SK-N-SH (cell line): ENCODE measurements at regions not wholly inside any gene's neighbourhood (a gene's known extent, or its start where the extent isn't known, plus 50 kb on each side); places are given as distances from the start of the nearest gene placed in this dataset.

Experiments
- CTCF ChIA-PET: fragments of 300-600, 350-600 bp; formaldehyde crosslinking; extraction: SDS; loops from one replicate; lab custom pipeline; 2021; lab: Yijun Ruan, JAX
- POLR2A ChIA-PET: fragments of 350-600 bp; sonication (Branson Sonifier 250); formaldehyde crosslinking; extraction: SDS; loops from one replicate; lab custom pipeline; 2020; ENCODE audit warnings: antibody characterized with exemption, inconsistent platforms; lab: Yijun Ruan, JAX
- DNase-seq: peaks from one replicate; pipeline ENCODE4 v3.0.0; 2012
- H2AFZ ChIP-seq: fragments of 200-600 bp; sonication (generic); 2 replicates; pipeline ENCODE4 v1.8.1; 2016; ENCODE audit warnings: antibody characterized with exemption, mild to moderate bottlenecking, low read depth
- H3F3A ChIP-seq: fragments of 200-600 bp; sonication (generic); replicated peaks from 2 replicates; pipeline ENCODE3; 2016; ENCODE audit warnings: antibody characterized with exemption, mild to moderate bottlenecking; ENCODE audit not compliant: insufficient read depth
- H3K27ac ChIP-seq, 2 experiments: fragments of 200-500 bp in 1 of 2; fragments of 200-600 bp in 1 of 2; sonication (Bioruptor generic) in 1 of 2; sonication (generic), shearing (Covaris generic) in 1 of 2; 2 replicates each; pipeline versions ENCODE4 v1.5.1 to v1.6.1; 2014 to 2016; ENCODE audit warnings: low read depth in 2 of 2, inconsistent platforms in 1 of 2, low read length in 1 of 2, mild to moderate bottlenecking in 1 of 2, mixed read lengths in 1 of 2
- H3K27me3 ChIP-seq: fragments of 200-600 bp; sonication (generic), shearing (Covaris generic); 2 replicates; pipeline ENCODE4 v1.6.1; 2016; ENCODE audit warnings: mixed run types; ENCODE audit not compliant: insufficient read depth
- H3K36me3 ChIP-seq, 2 experiments: fragments of 200-500 bp in 1 of 2; fragments of 200-600 bp in 1 of 2; sonication (Bioruptor generic) in 1 of 2; sonication (generic) in 1 of 2; replicated peaks in 1 of 2; 2 replicates each; pipeline versions ENCODE3 to v1.5.1; 2014 to 2016; ENCODE audit warnings: low read length in 1 of 2, mild to moderate bottlenecking in 1 of 2; ENCODE audit not compliant: insufficient read depth in 2 of 2, control insufficient read depth in 1 of 2
- H3K4me1 ChIP-seq, 2 experiments: fragments of 200-500 bp in 1 of 2; fragments of 200-600 bp in 1 of 2; sonication (Bioruptor generic) in 1 of 2; sonication (generic), shearing (Covaris generic) in 1 of 2; 2 replicates each; pipeline versions ENCODE4 v1.5.1 to v1.6.1; 2014 to 2016; ENCODE audit warnings: low read depth in 1 of 2, low read length in 1 of 2, mixed run types in 1 of 2; ENCODE audit not compliant: insufficient read depth in 2 of 2, control insufficient read depth in 1 of 2
- H3K4me2 ChIP-seq: fragments of 200-600 bp; sonication (generic), shearing (Covaris generic); 2 replicates; pipeline ENCODE4 v1.6.1; 2017; ENCODE audit warnings: mixed run types
- H3K4me3 ChIP-seq, 2 experiments: fragments of 200-500 bp in 1 of 2; fragments of 200-600 bp in 1 of 2; sonication (Bioruptor generic) in 1 of 2; sonication (generic), shearing (Covaris generic) in 1 of 2; 2 replicates each; pipeline versions ENCODE4 v1.5.1 to v1.8.1; 2014 to 2016; ENCODE audit warnings: low read depth in 2 of 2, inconsistent platforms in 1 of 2, low read length in 1 of 2, mild to moderate bottlenecking in 1 of 2, mixed read lengths in 1 of 2, moderate library complexity in 1 of 2
- H3K79me2 ChIP-seq: fragments of 200-600 bp; sonication (generic); 2 replicates; pipeline ENCODE4 v1.8.1; 2017; ENCODE audit warnings: mild to moderate bottlenecking; ENCODE audit not compliant: insufficient read depth
- H3K9ac ChIP-seq: fragments of 200-600 bp; sonication (generic); 2 replicates; pipeline ENCODE4 v1.6.1; 2017; ENCODE audit warnings: mixed run types
- H3K9me2 ChIP-seq: fragments of 200-600 bp; sonication (generic); 2 replicates; pipeline ENCODE4 v1.6.1; 2017; ENCODE audit warnings: mixed run types
- H3K9me3 ChIP-seq: fragments of 200-600 bp; sonication (generic); 2 replicates; pipeline ENCODE4 v1.6.1; 2017; ENCODE audit warnings: mixed run types, mild to moderate bottlenecking, moderate library complexity
- H4K20me1 ChIP-seq: fragments of 200-600 bp; sonication (generic); 2 replicates; pipeline ENCODE4 v1.6.1; 2017; ENCODE audit warnings: mild to moderate bottlenecking, mixed run types; ENCODE audit not compliant: insufficient read depth
- CHD2 ChIP-seq: fragments of 150-350 bp; IDR thresholded peaks from 2 replicates; pipeline ENCODE4 v1.6.1; 2018; ENCODE audit warnings: low read length; ENCODE audit not compliant: partially characterized antibody
- CTCF ChIP-seq: fragments of 200-600 bp; sonication (generic); IDR thresholded peaks from 2 replicates; pipeline ENCODE4 v1.6.1; 2017; ENCODE audit warnings: antibody characterized with exemption, mild to moderate bottlenecking, moderate library complexity
- ELF1 ChIP-seq: IDR thresholded peaks from 2 replicates; pipeline ENCODE4 v1.4.0; 2012
- EP300 ChIP-seq, 2 experiments: IDR thresholded peaks; 2 replicates each; pipeline versions ENCODE4 v1.4.0 to v1.6.1; 2012; ENCODE audit warnings: borderline replicate concordance in 1 of 2, low read depth in 1 of 2, low read length in 1 of 2
- EZH2phosphoT487 ChIP-seq: fragments of 200-600 bp; sonication (generic); IDR thresholded peaks from 2 replicates; pipeline ENCODE4 v1.6.1; 2017; ENCODE audit warnings: low read depth, mixed run types, mild to moderate bottlenecking, antibody characterized with exemption, moderate library complexity, borderline replicate concordance
- FOSL2 ChIP-seq: IDR thresholded peaks from 2 replicates; pipeline ENCODE4 v1.4.0; 2012; ENCODE audit warnings: low read depth, mild to moderate bottlenecking, moderate library complexity, borderline replicate concordance
- FOXJ3 ChIP-seq: sonication (generic); formaldehyde crosslinking; IDR thresholded peaks from 2 replicates; pipeline ENCODE4 v1.5.1; 2020; ENCODE audit warnings: mild to moderate bottlenecking, missing genetic modification reagents
- FOXM1 ChIP-seq: IDR thresholded peaks from 2 replicates; pipeline ENCODE4 v1.4.0; 2012; ENCODE audit warnings: low read depth, mild to moderate bottlenecking
- GATA2 ChIP-seq: sonication (generic); formaldehyde crosslinking; IDR thresholded peaks from 2 replicates; pipeline ENCODE4 v1.5.0; 2020; ENCODE audit warnings: mild to moderate bottlenecking, missing genetic modification reagents
- JUND ChIP-seq: IDR thresholded peaks from 2 replicates; pipeline ENCODE4 v1.4.0; 2012
- MEF2A ChIP-seq: IDR thresholded peaks from 2 replicates; pipeline ENCODE4 v1.4.0; 2012; ENCODE audit warnings: low read depth, borderline replicate concordance
- NFIC ChIP-seq: IDR thresholded peaks from 2 replicates; pipeline ENCODE4 v1.4.0; 2012; ENCODE audit warnings: borderline replicate concordance
- RCOR1 ChIP-seq: fragments of 150-350 bp; IDR thresholded peaks from 2 replicates; pipeline ENCODE4 v1.6.1; 2017; ENCODE audit warnings: antibody characterized with exemption, low read length
- RXRA ChIP-seq: IDR thresholded peaks from 2 replicates; pipeline ENCODE4 v1.4.0; 2012; ENCODE audit warnings: low read depth, mild to moderate bottlenecking, borderline replicate concordance
- TEAD4 ChIP-seq: IDR thresholded peaks from 2 replicates; pipeline ENCODE4 v1.4.0; 2012; ENCODE audit warnings: mild to moderate bottlenecking, borderline replicate concordance; ENCODE audit not compliant: insufficient read depth
- USF1 ChIP-seq: IDR thresholded peaks from 2 replicates; pipeline ENCODE4 v1.4.0; 2012; ENCODE audit warnings: low read depth, borderline replicate concordance
- YY1 ChIP-seq: IDR thresholded peaks from 2 replicates; pipeline ENCODE4 v1.4.0; 2012; ENCODE audit warnings: low read depth, mild to moderate bottlenecking
- WGBS: methylation state at CpG from one replicate; pipeline ENCODE4 v1.1.6; 2017; ENCODE audit warnings: low lambda C conversion rate; 5-methylcytosine and 5-hydroxymethylcytosine counted together
- TF ChIP-seq, protein P1 (sequence below): fragments of 150-350 bp; IDR thresholded peaks from 2 replicates; pipeline ENCODE4 v1.6.1; 2016; ENCODE audit warnings: mild to moderate bottlenecking, low read depth, low read length
- TF ChIP-seq, protein P2 (sequence below): IDR thresholded peaks from 2 replicates; pipeline ENCODE4 v1.4.0; 2012; ENCODE audit warnings: low read depth
- TF ChIP-seq, protein P3 (sequence below): IDR thresholded peaks from 2 replicates; pipeline ENCODE4 v1.6.1; 2012; ENCODE audit warnings: mild to moderate bottlenecking, low read depth, low read length, moderate library complexity

DNA sequence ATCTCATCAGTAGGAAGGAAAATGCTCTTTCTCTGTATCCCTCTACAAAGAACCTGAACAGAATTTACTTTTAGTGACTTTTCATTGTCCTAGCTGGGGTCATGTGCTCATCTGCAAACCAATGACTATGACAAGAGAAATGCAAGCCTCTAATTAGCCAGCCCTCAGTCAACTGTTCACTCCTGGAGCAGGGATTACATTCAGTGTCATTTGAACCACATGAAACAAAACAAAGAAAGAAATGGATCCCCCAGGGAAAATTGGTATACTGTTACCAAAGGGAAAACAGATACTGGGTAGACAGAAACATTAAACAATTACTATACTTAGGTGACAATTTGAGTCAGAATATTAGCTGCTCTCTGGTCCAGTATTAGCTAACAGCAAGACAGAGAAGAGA lies 173.6 kb downstream of the RCHY1 start:
- no peaks in the 10 kb centered on the region for H3K9me3 ChIP-seq
- H3F3A ChIP-seq = peaks cover 10% of the 10 kb centered on the region
- H3K27ac ChIP-seq = no peak overlapping the region
- TF ChIP-seq JUND = no peak
- no peak for TF ChIP-seq EP300 (IDR thresholded peaks at IDR 0.05; ENCODE audit: borderline replicate concordance in 1 of 2, low read depth in 1 of 2, low read length in 1 of 2)
- TF ChIP-seq, protein P1, sequence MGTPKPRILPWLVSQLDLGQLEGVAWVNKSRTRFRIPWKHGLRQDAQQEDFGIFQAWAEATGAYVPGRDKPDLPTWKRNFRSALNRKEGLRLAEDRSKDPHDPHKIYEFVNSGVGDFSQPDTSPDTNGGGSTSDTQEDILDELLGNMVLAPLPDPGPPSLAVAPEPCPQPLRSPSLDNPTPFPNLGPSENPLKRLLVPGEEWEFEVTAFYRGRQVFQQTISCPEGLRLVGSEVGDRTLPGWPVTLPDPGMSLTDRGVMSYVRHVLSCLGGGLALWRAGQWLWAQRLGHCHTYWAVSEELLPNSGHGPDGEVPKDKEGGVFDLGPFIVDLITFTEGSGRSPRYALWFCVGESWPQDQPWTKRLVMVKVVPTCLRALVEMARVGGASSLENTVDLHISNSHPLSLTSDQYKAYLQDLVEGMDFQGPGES = no peak
- no peak for TF ChIP-seq RCOR1
- no peak for TF ChIP-seq USF1
- no peak for TF ChIP-seq TEAD4
- no peak for TF ChIP-seq EZH2phosphoT487
- TF ChIP-seq, protein P2, sequence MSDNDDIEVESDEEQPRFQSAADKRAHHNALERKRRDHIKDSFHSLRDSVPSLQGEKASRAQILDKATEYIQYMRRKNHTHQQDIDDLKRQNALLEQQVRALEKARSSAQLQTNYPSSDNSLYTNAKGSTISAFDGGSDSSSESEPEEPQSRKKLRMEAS = no peak
- ChIA-PET POLR2A (no interaction called here), CTCF (no interaction called here)
- H3K4me1 ChIP-seq = peaks cover 0 to 6% of the 10 kb centered on the region in 2 experiments; a peak in 1 of 4 replicates
- no peaks in the 10 kb centered on the region for H3K79me2 ChIP-seq
- no peaks in the 10 kb centered on the region for H3K9me2 ChIP-seq
- no peak overlapping the region for H2AFZ ChIP-seq
- H4K20me1 ChIP-seq = no peaks in the 10 kb centered on the region; the same call in 1 of the 2 replicates
- no peak overlapping the region for H3K4me2 ChIP-seq
- no peak overlapping the region for H3K9ac ChIP-seq
- H3K36me3 ChIP-seq = no peaks in the 10 kb centered on the region
- H3K4me3 ChIP-seq = no peak overlapping the region
- no peak for DNase-seq
- no peaks in the 10 kb centered on the region for H3K27me3 ChIP-seq

DNA sequence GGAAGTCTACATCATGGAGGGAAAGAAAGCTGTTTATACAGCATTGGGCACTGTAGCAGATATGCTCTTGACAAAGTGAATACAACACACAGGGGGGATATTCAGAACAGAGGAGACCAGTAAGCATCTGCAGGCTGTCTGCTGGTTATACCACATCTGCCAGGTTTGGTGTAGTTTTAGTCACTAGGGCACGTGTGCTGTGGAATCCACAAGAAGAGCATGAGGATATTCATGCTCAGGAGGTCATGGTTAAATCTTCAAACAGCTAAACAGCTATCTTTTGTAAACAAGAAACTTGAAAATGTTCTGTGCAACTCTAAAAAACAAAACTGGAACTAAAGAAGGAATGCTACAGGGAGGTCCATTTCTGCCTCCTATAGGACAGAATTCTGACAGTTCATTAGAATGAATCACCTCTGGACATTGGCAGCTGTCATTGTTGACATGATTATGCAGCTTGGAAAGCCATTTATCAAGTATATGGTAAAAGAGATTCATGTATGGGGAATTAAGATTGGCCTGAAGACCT lies 175.8 kb downstream of the RCHY1 start:
- no peaks in the 10 kb centered on the region for H3F3A ChIP-seq
- no peaks in the 10 kb centered on the region for H3K36me3 ChIP-seq
- no peak overlapping the region for H2AFZ ChIP-seq
- CTCF ChIA-PET = no interaction called here
- DNase-seq = no peak
- no peaks in the 10 kb centered on the region for H4K20me1 ChIP-seq
- no peaks in the 10 kb centered on the region for H3K4me1 ChIP-seq
- no peak overlapping the region for H3K27ac ChIP-seq
- no peaks in the 10 kb centered on the region for H3K79me2 ChIP-seq
- no peaks in the 10 kb centered on the region for H3K9me3 ChIP-seq
- no peak overlapping the region for H3K4me3 ChIP-seq
- no peaks in the 10 kb centered on the region for H3K27me3 ChIP-seq
- H3K4me2 ChIP-seq = no peak overlapping the region
- H3K9me2 ChIP-seq = no peaks in the 10 kb centered on the region
- 0% methylated on average over 1 of the region's 1 CpG for WGBS
- H3K9ac ChIP-seq = no peak overlapping the region
- POLR2A ChIA-PET = no interaction called here
- TF ChIP-seq MEF2A (no peak), YY1 (no peak), FOXM1 (no peak), FOXJ3 (CRISPR knock-in tag) (no peak), CHD2 (no peak), NFIC (no peak), ELF1 (no peak), JUND (no peak), RCOR1 (no peak), GATA2 (CRISPR knock-in tag) (no peak), RXRA (no peak), FOSL2 (no peak), CTCF (no peak)
- TF ChIP-seq, protein P1 = no peak
- TF ChIP-seq, protein P3, sequence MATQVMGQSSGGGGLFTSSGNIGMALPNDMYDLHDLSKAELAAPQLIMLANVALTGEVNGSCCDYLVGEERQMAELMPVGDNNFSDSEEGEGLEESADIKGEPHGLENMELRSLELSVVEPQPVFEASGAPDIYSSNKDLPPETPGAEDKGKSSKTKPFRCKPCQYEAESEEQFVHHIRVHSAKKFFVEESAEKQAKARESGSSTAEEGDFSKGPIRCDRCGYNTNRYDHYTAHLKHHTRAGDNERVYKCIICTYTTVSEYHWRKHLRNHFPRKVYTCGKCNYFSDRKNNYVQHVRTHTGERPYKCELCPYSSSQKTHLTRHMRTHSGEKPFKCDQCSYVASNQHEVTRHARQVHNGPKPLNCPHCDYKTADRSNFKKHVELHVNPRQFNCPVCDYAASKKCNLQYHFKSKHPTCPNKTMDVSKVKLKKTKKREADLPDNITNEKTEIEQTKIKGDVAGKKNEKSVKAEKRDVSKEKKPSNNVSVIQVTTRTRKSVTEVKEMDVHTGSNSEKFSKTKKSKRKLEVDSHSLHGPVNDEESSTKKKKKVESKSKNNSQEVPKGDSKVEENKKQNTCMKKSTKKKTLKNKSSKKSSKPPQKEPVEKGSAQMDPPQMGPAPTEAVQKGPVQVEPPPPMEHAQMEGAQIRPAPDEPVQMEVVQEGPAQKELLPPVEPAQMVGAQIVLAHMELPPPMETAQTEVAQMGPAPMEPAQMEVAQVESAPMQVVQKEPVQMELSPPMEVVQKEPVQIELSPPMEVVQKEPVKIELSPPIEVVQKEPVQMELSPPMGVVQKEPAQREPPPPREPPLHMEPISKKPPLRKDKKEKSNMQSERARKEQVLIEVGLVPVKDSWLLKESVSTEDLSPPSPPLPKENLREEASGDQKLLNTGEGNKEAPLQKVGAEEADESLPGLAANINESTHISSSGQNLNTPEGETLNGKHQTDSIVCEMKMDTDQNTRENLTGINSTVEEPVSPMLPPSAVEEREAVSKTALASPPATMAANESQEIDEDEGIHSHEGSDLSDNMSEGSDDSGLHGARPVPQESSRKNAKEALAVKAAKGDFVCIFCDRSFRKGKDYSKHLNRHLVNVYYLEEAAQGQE = no peak
